NCI-H2171 (cell line): ENCODE measurements at regions not wholly inside any gene's neighbourhood (a gene's known extent, or its start where the extent isn't known, plus 50 kb on each side); places are given as distances from the start of the nearest gene placed in this dataset.
"Not testable (repeated sequence)": the region's sequence is repeated elsewhere in the genome, so short reads cannot be mapped to it uniquely, and the experiment has no call there.

ENCODE experiments used
- DNase-seq: peaks from one replicate; lab custom pipeline; 2025; lab: John Stamatoyannopoulos, UW

DNA sequence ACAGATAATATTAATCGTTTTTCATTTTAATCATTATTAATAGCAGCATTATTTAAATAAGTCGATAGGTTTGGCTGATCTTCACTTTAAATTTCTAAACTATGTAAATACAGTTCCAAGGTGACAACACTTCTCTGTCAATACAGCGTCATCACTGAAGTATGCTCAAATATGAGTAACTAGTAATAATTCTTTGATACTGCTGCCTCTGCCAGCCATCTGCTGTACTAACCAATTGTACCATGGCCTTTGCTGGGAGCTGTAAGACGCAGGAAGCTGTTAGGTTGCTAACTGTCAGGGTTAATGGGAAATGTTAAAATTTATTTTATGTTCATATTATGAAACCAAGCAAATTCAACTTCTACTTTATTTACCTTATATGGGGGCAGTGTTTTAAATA, 1650.5 kb upstream of the LRRTM3 start:
- no peak for DNase-seq

DNA sequence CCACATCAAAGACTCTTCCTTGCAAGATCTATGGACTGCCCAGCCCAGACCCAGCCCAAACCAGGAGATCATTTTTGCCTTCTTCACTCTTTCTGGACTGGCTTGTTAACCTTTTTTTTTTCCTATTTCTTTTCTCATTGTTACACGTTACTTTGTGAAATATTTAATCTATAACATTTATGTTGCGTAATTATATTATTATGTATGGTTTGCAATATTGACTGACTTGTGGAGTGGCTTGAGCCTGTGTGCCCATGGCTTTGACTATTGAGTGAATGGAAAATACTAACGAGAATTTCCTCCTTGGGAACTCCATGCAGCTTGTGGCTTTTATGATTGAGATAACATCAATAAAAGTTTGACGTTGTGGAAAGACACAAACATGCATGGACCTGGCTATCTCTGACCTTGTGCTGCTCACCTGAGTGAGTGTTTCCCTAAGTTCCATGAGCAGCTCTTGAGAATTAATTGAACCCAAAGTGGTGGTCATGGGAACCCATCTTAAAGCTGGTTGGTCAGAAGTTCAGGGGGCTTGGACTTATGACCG, 1641.3 kb upstream of the LRRTM3 start:
- no peak for DNase-seq

DNA sequence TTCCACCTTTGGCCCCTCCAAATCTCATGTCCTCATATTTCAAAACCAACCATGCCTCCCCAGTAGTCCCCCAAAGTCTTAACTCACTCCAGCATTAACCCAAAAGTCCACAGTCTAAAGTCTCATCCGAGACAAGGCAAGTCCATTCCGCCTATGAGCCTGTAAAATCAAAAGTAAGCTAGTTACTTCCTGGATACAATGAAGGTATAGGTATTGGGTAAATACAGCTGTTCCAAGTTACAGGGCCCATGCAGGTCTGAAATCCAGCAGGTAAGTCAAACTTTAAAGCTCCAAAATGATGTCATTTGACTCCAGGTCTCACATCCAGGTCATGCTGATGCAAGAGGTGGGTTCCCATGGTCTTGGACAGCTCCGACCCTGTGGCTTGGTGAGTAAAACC, 1640.1 kb upstream of the LRRTM3 start:
- DNase-seq, result not testable (repeated sequence)

DNA sequence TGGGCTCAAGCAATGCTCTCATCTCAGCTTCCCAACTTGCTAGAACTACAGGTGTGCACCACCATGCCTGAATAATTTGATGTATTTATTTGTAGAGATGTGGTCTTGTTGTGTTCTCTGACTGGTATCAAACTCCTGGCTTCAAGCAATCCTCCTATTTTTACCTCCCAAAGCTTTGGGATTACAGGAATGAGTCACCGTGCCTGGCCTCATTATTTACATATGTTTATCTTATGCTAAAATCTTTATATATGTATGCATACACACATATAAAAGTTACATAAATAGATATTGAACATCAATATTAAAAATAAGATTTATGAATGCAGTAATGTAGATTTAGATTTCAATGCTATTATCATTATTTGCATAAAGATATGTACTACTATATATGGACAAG, 1634.5 kb upstream of the LRRTM3 start:
- no peak for DNase-seq

DNA sequence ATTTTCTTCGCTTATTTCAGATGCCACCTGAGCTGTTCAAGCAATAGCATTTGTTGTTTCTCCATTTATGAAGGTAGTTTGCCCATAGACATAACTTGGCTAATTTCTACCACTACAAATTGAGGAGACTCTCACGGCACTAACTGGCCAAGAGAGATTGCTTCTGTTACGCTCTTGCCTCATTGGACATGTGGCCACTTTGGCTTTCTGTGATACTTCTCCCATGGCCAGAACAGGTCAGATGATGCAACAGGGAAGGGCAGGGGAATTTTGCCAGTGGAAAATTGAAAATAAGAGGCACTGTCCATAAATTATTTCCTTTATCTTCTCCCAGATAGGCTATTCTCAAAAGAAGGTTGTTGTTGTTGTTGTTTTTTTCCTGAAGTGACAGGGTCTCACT, 1633.3 kb upstream of the LRRTM3 start:
- DNase-seq, result no peak

DNA sequence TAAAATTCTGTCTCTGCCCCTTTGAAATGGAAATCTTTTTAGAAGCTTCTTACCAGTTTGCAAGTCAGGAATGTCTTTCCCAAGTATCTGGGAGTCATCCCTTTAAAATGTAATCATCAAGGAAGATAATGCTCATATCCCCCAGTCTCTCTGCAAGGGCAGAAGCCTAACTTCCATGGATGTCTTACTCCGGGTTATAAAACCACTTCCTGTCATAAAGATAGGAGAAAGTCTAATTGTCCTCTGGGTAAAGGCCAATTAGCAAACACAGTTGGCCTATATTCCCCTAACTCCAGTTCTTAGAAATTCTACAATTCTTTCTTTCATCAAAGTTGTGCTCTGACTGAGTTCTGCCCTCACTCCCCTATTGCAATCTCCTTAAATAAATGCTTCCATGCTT, 1631.5 kb upstream of the LRRTM3 start:
- no peak for DNase-seq

DNA sequence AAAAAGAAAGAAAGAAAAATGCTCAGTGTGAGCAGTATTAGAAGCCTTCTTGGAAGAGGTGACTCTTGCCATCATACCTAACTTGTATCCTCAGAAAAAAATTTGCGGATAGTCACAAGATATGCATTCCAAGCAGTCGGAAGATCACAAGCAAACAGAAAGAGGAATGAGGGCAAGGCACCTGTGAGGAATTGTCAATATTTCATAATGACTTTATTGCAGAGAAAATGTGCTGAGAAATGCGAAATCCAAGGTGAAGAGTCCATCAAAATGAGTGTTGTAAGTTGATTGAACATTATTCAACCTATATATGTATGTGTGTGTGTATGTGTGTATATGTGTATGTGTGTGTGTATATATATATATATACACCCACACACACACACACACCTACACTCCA, 1624.7 kb upstream of the LRRTM3 start:
- no peak for DNase-seq

DNA sequence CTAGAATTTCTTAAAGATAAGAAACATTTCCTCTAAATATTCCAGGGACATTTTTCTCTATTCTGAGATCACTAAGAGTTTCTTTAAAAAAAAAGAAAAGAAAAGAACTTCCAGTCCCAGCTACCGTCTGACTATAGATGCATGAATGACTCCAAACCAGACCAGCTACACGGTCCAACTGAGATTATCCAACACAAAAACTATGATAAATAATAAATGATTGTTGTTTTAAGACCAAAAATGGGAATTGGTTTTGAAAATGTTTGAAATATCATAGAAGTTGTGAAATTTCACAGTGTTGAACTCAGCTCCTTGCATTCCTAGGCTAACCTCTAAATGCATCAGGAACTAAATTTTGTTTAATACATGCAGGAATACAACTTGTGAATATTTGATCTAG, 1619.6 kb upstream of the LRRTM3 start:
- no peak for DNase-seq

DNA sequence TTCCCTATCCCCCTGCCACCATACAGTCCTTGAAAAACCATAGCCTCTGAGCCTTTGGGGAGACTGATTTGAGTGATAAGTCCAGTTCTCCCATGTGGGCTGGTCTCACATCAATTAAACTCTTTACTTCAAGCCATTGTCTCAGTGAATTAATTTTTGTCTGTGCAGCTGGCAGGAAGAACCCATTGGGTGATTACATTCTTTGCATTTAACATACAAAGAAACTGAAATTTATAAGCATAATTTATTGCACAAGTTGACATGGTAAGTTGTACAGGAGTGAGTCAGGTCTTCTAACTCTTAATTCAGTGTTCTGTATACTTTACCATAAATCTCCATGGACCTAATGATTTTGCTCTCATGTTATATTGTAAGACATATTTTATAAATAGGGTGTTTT, 1613.0 kb upstream of the LRRTM3 start:
- DNase-seq, result no peak

DNA sequence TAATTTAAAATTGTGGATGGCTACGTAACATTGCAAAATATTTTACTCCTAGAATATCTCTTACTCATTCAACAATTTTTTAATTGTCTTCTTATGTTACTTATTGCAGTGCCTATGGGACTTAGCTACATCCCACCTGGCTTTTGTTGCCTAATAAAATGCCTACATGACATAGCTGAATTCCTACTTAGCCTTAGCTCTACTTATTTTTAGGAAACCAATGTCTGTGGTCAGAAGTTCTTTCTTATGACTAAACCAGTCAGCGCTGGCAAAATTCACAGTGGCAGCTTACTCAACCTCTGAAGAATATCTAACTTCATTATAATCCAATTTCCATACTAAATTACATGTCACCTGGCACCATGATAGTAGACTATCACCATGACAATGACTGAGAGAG, 1612.4 kb upstream of the LRRTM3 start:
- no peak for DNase-seq

DNA sequence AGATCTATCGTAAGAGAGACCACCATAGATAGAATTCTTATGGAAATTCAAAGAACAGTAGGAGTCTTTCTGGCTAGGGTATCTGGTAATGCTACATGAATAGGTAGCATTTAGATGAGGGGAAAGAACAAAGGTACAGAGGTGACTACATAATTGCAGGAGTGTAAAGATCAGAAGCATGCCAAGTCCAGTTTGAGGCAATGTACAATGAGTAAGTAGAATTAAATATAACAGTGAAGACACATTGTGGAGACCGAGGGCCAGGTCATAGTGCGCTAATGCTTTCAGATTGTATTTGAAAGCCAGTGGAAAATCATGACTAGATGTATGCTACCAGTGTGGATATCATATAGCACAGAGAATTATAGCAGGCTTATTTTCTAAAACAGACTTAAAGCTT, 1611.6 kb upstream of the LRRTM3 start:
- no peak for DNase-seq

DNA sequence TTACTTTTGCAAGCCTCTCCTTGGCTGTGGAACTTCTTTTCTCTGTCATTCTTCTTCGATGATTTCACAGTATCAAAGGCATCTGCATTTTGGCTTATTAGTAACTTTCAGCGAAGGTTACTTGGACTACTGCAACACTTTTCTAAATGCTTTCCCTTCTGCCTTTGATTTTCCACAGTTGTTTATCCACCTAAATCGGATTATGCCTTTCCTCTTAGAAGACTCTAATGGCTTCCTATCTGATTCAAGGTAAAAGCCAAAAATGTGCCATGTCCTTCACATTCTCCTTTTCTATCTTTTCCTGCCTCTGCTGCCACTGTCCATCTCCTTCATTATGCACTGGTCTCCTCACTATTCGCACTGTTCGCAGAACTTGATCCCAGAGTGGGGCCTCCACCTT, 1606.3 kb upstream of the LRRTM3 start:
- no peak for DNase-seq

DNA sequence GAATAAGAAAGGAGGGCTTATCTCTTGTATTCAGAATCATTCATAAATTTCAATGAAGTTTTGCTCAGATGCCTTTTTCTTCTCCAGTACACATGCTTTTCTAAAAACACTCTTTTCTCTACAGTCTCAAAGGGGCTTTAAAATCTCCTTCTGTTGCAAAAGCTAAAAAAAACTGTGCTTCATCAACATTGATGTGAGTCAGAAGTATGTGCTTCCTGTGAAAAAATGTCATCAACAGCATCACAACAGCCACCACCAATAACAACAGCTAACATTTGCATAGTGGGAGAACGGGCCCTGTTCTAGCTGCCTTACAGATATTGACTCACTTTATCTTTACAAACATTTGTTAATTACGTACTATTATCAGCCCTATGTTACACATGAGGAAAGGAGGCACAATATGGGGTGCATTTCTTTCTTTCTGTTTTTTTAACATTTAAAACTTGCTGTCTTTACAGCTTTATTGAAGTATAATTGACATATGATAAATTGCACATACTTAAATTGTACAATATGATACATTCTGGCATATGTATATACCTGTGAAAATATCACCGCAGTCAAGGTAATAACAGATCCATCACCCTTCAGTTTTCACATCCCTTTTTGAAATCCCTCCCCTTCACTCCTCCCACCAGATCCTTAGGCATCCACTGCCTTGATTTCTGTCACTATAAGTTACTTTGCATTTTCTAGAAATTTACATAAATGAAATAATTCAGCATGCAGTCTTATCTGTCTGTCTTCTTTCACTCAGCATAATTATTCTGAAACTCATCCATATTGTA, 1605.4 kb upstream of the LRRTM3 start:
- no peak for DNase-seq

DNA sequence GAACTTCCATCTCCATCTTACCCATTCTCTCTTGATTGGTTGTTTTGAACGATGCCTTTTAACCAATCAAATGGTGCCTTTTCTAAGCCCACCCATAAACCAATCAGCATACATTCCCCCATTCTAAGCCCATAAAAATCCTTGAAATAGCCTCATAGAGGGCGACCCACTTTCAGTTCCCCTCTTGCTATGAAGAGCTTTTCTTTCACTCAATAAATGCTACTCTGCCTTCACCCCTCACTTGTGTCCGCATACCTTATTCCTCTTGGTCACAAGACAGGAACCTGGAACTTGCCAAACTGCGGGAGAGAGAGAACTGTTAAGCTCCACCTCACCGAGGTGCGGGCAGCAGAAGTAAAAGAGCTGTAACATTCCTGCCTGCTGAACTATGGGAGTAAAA, 1602.0 kb upstream of the LRRTM3 start:
- no peak for DNase-seq

DNA sequence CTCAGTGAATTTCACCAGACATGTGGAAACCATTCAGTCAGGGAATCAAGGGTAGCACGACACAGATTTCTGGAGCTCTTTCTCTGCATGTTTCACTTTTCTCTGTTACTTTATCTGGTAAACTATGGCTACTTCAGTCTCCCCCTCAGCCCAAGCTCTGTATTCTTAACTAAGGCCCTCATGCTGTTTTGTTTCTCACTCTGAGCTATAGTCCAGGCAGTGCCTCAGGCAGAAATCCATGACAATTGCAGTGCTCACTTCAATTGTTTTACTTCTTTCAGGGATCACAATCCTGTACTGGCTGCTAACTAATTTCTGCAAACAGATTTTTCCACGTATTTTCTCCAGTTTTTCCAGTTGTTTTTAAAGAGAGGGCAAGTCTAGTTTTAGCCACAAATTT, 1599.9 kb upstream of the LRRTM3 start:
- DNase-seq, result no peak

DNA sequence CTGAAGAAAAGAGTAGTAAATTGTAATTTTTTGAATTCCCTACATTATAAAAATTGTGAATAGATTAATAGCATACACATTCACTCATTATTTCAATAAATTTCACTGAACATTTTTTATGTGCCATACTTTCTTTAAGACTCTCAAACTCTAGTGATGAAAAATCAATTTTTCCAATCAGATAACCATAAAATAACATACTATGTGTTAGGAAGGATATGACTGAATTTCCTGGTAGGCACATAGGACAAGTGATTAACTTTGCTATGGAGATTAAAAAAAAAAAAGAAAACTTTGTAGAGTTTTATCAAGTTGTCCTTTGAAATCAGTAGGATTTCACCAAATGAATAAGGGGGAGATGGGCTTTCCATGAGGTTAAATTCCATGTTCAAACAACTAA, 1597.3 kb upstream of the LRRTM3 start:
- DNase-seq, result no peak

DNA sequence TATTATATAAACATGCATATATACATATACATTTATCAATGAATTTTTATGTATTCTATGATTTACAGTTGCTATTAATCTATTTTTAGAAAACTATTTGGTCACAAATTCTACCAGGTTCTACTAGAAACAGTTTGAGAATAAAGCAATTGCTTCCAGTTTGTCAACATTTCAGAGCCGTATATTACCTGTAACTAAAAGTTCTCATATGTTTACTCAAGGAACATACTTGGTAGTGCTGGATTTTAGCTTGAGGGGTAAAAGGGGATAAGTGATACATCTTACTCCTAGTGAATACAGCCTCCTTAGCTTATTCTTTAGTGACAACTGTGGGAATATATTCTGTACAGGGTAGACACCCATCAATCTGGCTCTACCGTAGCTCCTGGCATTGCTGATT, 1590.5 kb upstream of the LRRTM3 start:
- no peak for DNase-seq

DNA sequence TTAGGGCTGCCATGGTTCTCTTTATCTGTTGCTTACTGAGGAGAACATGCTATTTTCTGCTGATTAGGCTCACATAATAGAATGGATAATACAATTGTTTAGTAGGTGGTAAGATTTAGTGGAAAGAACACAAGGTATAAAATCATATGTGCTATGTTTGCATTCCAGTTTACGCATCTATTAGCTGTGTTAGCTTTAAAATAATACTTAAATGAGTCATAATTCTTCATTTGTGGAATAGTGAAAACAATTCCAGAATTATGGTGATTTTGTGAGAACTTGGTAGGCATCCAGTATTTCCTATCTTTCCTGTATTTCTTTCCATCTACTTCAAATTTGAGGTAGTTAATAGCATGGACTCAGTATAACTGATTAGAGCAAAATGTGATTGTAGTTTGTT, 1585.5 kb upstream of the LRRTM3 start:
- DNase-seq, result no peak

DNA sequence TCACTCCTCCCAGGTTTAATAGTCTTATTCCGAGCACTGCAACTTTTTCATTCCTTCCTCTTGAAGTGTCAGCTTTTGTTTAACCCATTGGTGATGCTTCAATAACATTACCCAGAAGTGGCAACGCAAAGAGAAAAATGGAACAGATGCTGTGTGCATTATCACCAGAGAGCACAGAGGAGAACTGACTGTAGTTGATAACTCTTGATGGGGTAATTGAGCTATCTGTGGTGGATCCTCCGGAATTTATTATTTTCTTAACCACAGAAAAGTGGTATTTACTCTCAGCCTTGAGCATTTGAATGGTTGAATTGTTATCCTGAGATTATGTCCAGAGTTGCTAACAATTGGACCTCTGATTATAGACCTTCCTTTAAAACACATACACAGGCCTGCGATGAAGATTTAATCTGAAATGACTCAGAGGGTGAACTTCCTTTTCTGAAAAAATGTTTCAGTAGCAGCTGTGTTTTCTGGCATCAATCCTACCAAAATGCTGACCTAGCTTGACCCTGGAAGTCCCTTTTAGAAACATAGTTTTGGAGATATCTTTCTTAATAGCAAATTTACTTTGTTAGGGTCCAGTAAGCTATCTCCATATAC, 1584.4 kb upstream of the LRRTM3 start:
- DNase-seq, result no peak

DNA sequence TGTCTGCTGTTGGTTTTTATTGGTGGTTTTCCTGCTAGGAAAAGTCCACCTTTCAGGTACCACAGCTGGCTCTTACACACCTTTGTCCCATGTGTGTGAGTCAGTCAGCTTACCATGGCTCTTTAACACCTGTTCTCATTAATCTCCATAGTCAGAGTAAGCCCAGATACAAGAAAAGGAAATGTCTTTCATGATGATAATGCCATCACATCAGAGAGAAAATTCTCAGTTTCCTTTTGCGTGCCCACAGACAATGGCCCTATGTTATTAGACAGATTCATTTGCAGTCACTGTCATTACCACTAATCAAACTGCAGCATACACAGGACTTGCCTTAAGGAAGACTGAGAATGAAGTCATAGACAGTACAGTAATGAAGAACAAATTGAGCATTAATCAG, 1583.6 kb upstream of the LRRTM3 start:
- no peak for DNase-seq

DNA sequence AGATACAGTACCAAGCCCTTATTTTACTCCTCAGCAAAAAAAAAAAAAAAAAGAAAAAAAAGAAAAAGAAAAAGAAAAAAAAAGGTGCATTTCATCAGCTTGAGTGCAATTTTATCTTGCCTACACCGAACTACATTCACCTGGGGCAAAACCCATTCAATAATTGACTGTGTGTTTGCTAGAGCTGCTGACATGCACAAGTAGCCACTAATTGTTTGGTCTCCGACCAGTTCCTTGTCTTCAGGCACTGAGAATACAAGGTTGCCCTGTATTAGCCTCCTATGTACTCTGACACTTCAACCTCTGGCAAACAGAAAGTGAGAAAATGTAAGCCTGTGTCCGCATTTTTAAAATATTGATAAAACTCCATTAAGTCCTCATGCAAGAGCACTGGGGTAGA, 1579.4 kb upstream of the LRRTM3 start:
- DNase-seq, result no peak

DNA sequence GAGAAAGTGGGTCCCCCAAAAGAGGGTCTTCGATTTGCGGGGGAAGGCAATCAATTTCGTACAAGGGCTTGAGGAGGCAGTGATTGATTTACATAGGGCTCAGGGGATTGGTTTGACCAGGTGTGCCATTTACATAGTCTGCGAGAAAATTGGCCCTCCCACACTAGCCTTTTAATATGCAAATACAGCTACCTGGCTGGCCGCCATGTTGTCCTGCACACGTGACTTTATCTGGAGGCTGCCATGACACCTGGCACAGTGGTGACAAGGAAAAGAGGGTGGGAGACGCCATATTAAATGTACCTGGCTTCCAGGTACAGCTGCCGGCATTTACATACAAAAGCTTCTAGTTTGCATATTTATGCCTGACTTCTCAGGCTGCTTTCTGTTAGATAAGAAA, 1577.2 kb upstream of the LRRTM3 start:
- DNase-seq, result peak; percentile 3

DNA sequence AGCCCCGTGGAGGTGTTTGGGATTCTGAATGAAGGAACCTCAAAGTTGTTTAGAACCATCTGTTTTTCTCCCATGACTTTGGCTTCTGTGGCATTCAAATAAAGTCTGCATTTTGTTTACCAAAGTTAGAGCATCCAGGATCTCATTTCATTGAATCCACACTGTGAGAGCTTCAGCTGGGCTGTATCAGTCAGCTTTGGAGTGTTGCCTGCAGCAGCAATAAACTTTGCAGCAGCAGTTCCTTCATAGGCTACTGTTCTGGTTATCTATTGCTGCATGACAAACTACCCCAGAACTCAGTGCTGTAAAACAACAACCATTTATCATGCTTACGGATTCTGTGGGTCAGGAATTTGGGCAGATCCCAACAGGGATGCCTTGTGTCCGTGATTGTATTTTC, 1575.2 kb upstream of the LRRTM3 start:
- no peak for DNase-seq

DNA sequence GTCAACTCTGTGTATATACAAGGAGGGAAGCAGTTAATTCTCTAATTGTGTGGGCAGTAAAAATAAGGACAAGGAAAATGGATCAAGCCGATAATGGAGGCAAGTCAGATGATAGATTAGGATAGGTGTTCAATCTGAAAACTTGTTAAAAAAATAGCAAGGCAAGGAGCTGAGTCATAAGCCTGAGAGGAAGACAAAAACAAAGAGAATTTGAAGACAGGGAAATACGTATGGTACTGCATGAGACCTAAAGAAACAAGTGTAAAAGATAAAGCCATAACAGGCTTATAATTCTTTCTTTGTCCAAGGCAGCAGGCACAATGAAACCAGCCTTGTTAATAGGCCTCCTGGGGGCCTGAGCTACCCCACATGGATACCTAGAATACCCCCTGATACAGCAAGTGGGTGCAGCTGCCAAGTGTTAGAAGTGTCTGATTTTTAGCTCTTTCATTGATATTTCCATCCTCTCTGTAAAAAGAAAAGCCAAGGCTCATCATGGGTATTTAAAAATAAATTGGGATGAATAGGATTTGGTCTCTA, 1570.6 kb upstream of the LRRTM3 start:
- no peak for DNase-seq
